Left ventricle myocardium inferior (tissue), 1 donor: ENCODE measurements at regions not wholly inside any gene's neighbourhood (a gene's known extent, or its start where the extent isn't known, plus 50 kb on each side); places are given as distances from the start of the nearest gene placed in this dataset.

Experiments used
- DNase-seq: peaks from one replicate; pipeline ENCODE4 v3.0.0-alpha.2; 2020
- H3K27ac ChIP-seq: fragments of 200-600 bp; replicated peaks from 2 replicates; pipeline ENCODE4 v1.8.0; 2021
- H3K27me3 ChIP-seq: fragments of 200-600 bp; 2 replicates; pipeline ENCODE4 v1.8.0; 2021; ENCODE audit warnings: low read depth
- H3K36me3 ChIP-seq: fragments of 200-600 bp; 2 replicates; pipeline ENCODE4 v1.8.0; 2021
- H3K4me1 ChIP-seq: fragments of 200-600 bp; 2 replicates; pipeline ENCODE4 v1.8.0; 2021
- H3K4me3 ChIP-seq: fragments of 200-600 bp; 2 replicates; pipeline ENCODE4 v1.8.0; 2021; ENCODE audit warnings: mild to moderate bottlenecking, moderate library complexity
- H3K9me3 ChIP-seq: fragments of 200-600 bp; replicated peaks from 2 replicates; pipeline ENCODE4 v1.8.0; 2021
- intact Hi-C: fragments of 100-400 bp; cut with micrococcal nuclease; formaldehyde crosslinking; loops from one replicate; pipeline ENCODE4 v1.11.0; 2022
- TF ChIP-seq, protein P1 (sequence below): fragments of 200-600 bp; IDR thresholded peaks from 2 replicates; pipeline ENCODE4 v1.8.0; 2021; ENCODE audit warnings: antibody characterized with exemption, mild to moderate bottlenecking, borderline replicate concordance
- donor health status: DM: no; HTN: yes; CAD: no; lungs with severe emphysema.

DNA sequence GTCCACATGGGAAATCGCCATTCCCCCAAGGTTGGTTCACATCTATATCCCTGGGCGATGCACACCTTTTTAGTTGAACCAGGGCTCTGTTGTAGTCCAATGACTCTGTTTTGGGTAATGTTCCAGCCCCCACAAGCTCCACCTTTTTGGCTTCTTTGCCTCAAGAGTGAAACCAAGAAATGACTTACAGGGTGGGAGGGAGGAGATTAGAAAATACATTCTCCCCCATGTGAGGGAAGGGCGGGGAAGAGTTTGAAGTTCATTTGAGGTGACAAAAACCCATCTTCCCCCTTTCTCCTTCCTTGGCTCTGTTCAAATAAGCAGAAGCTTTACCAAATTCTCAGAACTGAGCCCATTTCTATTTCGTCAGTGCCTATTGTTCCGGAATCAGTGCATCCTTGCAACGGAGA lies 82.8 kb downstream of the GATA3 start:
- no peaks in the 10 kb centered on the region for H3K4me1 ChIP-seq
- H3K9me3 ChIP-seq = no peaks in the 10 kb centered on the region
- DNase-seq = no peak
- no peak overlapping the region for H3K4me3 ChIP-seq
- peaks cover 12% of the 10 kb centered on the region for H3K27me3 ChIP-seq
- TF ChIP-seq, protein P1, sequence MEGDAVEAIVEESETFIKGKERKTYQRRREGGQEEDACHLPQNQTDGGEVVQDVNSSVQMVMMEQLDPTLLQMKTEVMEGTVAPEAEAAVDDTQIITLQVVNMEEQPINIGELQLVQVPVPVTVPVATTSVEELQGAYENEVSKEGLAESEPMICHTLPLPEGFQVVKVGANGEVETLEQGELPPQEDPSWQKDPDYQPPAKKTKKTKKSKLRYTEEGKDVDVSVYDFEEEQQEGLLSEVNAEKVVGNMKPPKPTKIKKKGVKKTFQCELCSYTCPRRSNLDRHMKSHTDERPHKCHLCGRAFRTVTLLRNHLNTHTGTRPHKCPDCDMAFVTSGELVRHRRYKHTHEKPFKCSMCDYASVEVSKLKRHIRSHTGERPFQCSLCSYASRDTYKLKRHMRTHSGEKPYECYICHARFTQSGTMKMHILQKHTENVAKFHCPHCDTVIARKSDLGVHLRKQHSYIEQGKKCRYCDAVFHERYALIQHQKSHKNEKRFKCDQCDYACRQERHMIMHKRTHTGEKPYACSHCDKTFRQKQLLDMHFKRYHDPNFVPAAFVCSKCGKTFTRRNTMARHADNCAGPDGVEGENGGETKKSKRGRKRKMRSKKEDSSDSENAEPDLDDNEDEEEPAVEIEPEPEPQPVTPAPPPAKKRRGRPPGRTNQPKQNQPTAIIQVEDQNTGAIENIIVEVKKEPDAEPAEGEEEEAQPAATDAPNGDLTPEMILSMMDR = no peak
- H3K27ac ChIP-seq = no peak overlapping the region
- intact Hi-C loops = no loop called here
- H3K36me3 ChIP-seq = no peaks in the 10 kb centered on the region

- TF ChIP-seq, protein P1 = no peak
- Histone ChIP-seq H3K36me3 (no peaks in the 10 kb centered on the region), H3K27me3 (peaks cover 11% of the 10 kb centered on the region), H3K4me3 (no peak overlapping the region), H3K27ac (no peak overlapping the region), H3K4me1 (no peaks in the 10 kb centered on the region), H3K9me3 (no peaks in the 10 kb centered on the region)
- no peak for DNase-seq
- intact Hi-C loops = no loop called here
Observed at GRCh38 chr10:8137726-8138125, 83.2 kb downstream of the GATA3 start.

DNA sequence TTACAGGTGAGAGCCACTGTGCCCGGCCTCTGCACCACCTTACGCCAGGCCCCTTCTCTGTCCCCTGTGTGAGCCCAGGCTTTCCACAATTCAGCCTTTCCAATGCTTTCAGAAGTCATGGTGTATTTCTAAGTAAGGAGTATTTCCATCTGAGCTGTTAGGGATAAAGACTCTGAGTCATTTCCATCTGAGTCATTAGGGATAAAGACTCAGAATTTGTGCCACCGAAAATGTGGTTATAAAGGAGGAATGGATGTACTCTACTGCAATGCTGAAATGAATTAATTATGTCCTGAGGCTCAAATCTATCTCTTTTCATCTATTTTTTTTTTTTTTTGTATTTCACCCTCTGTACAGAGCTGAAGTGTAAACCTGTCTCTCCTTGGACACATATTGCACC lies 84.0 kb downstream of the GATA3 start:
- H3K27me3 ChIP-seq = peaks cover 4% of the 10 kb centered on the region

DNA sequence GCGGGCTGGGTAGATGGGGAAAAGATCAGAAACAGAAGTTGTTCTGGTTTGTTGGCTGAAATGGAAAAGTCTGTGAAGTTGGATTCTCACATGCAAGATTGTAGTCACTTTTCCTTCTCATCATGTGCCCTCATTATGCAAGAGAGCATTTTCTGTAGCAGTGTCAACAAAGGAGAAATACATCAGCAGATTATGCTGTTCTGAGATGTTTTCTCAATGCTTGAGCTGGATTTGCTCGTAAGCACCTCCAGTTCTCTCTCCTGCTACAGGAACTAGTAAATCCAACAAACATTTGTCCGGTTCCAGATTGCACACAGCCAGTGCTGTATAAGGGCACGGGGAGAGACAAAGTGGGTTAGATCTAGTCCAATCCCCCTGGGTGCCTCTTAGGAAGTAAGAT lies 90.0 kb downstream of the GATA3 start:
- Histone ChIP-seq H3K4me1 (no peaks in the 10 kb centered on the region), H3K27ac (no peak overlapping the region), H3K27me3 (peaks cover 6% of the 10 kb centered on the region), H3K9me3 (no peaks in the 10 kb centered on the region), H3K36me3 (no peaks in the 10 kb centered on the region), H3K4me3 (no peak overlapping the region)
- no peak for DNase-seq
- TF ChIP-seq, protein P1 = no peak
- intact Hi-C loops = no loop called here

More for the DNA sequence above, 84.0 kb downstream of the GATA3 start:
- H3K36me3 ChIP-seq = no peaks in the 10 kb centered on the region
- H3K4me3 ChIP-seq = no peak overlapping the region
- no peak overlapping the region for H3K27ac ChIP-seq
- TF ChIP-seq, protein P1 = no peak
- H3K4me1 ChIP-seq = no peaks in the 10 kb centered on the region
- H3K9me3 ChIP-seq = no peaks in the 10 kb centered on the region
- intact Hi-C loops = no loop called here
- no peak for DNase-seq

DNA sequence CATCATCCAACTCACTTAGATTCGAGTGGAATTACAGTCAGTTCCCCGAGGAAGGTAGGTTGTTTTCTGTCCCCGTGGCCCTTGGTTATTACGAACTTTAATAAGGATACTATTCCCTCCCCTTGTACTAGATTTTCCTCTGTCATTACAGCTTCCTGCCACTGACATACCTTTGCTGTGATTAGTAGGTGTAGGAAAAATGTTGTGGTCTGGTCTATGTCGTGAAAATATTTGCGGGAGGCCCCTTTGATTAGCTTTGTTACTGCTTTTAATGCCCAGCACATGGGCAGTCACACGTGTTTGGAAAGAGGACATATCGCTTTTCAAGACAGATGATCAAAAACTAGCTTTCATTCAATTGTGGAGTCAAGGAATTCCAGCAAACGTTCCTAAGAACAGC lies 92.2 kb downstream of the GATA3 start:
- peaks cover 23% of the 10 kb centered on the region for H3K27me3 ChIP-seq
- intact Hi-C loops = no loop called here
- H3K36me3 ChIP-seq = no peaks in the 10 kb centered on the region
- H3K9me3 ChIP-seq = no peaks in the 10 kb centered on the region
- no peaks in the 10 kb centered on the region for H3K4me1 ChIP-seq
- H3K4me3 ChIP-seq = no peak overlapping the region
- TF ChIP-seq, protein P1 = no peak
- no peak overlapping the region for H3K27ac ChIP-seq
- DNase-seq = no peak

GRCh38 chr10:8149991-8150390 lies 95.5 kb downstream of the GATA3 start:
- intact Hi-C loops = no loop called here
- Histone ChIP-seq H3K4me1 (no peaks in the 10 kb centered on the region), H3K4me3 (no peak overlapping the region), H3K9me3 (no peaks in the 10 kb centered on the region), H3K27ac (no peak overlapping the region), H3K27me3 (peaks cover 31% of the 10 kb centered on the region), H3K36me3 (no peaks in the 10 kb centered on the region)
- TF ChIP-seq, protein P1 = no peak
- DNase-seq = no peak
